ENCODE measurements at regions not wholly inside any gene's neighbourhood (a gene's known extent, or its start where the extent isn't known, plus 50 kb on each side); places are given as distances from the start of the nearest gene placed in this dataset.

- H3K9me3 Mint-ChIP-seq: no peaks in the 10 kb centered on the region
- intact Hi-C loops (cut with micrococcal nuclease): no loop called here
- ChIA-PET POLR2A (no interaction called here), CTCF (no interaction called here)
- no peaks in the 10 kb centered on the region for H3K4me1 Mint-ChIP-seq (ENCODE audit: low read depth)
- no peak overlapping the region for H3K4me3 Mint-ChIP-seq
- peaks cover 2% of the 10 kb centered on the region for H3K27me3 Mint-ChIP-seq
- DNase-seq: no peak
- H3K27ac Mint-ChIP-seq: no peak overlapping the region
- H3K36me3 Mint-ChIP-seq: no peaks in the 10 kb centered on the region
Observed at GRCh38 chr13:74461011-74461410, 326.8 kb upstream of the KLF12 start.

- H3K27me3 Mint-ChIP-seq: peaks cover 9% of the 10 kb centered on the region
- H3K4me1 Mint-ChIP-seq (ENCODE audit: low read depth): peaks cover 1% of the 10 kb centered on the region
- no peak overlapping the region for H3K27ac Mint-ChIP-seq
- H3K4me3 Mint-ChIP-seq: no peak overlapping the region
- no peaks in the 10 kb centered on the region for H3K36me3 Mint-ChIP-seq
- intact Hi-C loops (cut with micrococcal nuclease): no loop called here
- no peak for DNase-seq
- CTCF ChIA-PET: no interaction called here
- peaks cover 3% of the 10 kb centered on the region for H3K9me3 Mint-ChIP-seq
- POLR2A ChIA-PET: no interaction called here
Observed at GRCh38 chr13:74452881-74453280, 318.7 kb upstream of the KLF12 start.

- intact Hi-C loops (cut with micrococcal nuclease): no loop called here
- H3K36me3 Mint-ChIP-seq: no peaks in the 10 kb centered on the region
- CTCF ChIA-PET: no interaction called here
- H3K4me1 Mint-ChIP-seq (ENCODE audit: low read depth): peaks cover 1% of the 10 kb centered on the region
- POLR2A ChIA-PET: no interaction called here
- DNase-seq: no peak
- H3K27me3 Mint-ChIP-seq: peaks cover 9% of the 10 kb centered on the region
- H3K9me3 Mint-ChIP-seq: peaks cover 3% of the 10 kb centered on the region
- H3K4me3 Mint-ChIP-seq: no peak overlapping the region
- no peak overlapping the region for H3K27ac Mint-ChIP-seq
Observed at GRCh38 chr13:74452176-74452575, 318.0 kb upstream of the KLF12 start.

GRCh38 chr13:74450964-74451363 lies 316.8 kb upstream of the KLF12 start:
- Mint-ChIP-seq H3K4me3 (no peak overlapping the region), H3K4me1 (ENCODE audit: low read depth) (peaks cover 1% of the 10 kb centered on the region), H3K9me3 (peaks cover 3% of the 10 kb centered on the region), H3K27ac (no peak overlapping the region), H3K27me3 (peaks cover 9% of the 10 kb centered on the region), H3K36me3 (no peaks in the 10 kb centered on the region)
- POLR2A ChIA-PET: no interaction called here
- no peak for DNase-seq
- intact Hi-C loops (cut with micrococcal nuclease): no loop called here
- CTCF ChIA-PET: no interaction called here

GRCh38 chr13:74450525-74450845 lies 316.3 kb upstream of the KLF12 start:
- peaks cover 1% of the 10 kb centered on the region for H3K4me1 Mint-ChIP-seq (ENCODE audit: low read depth)
- DNase-seq: no peak
- H3K27ac Mint-ChIP-seq: no peak overlapping the region
- POLR2A ChIA-PET: no interaction called here
- H3K9me3 Mint-ChIP-seq: peaks cover 3% of the 10 kb centered on the region
- no peaks in the 10 kb centered on the region for H3K36me3 Mint-ChIP-seq
- CTCF ChIA-PET: no interaction called here
- peaks cover 7% of the 10 kb centered on the region for H3K27me3 Mint-ChIP-seq
- intact Hi-C loops (cut with micrococcal nuclease): no loop called here
- H3K4me3 Mint-ChIP-seq: no peak overlapping the region

GRCh38 chr13:74449811-74450524 lies 315.8 kb upstream of the KLF12 start:
- H3K9me3 Mint-ChIP-seq: peaks cover 3% of the 10 kb centered on the region
- H3K27me3 Mint-ChIP-seq: peaks cover 7% of the 10 kb centered on the region
- CTCF ChIA-PET: no interaction called here

GRCh38 chr13:74444864-74445479 lies 310.8 kb upstream of the KLF12 start:
- no peaks in the 10 kb centered on the region for H3K27me3 Mint-ChIP-seq
- intact Hi-C loops (cut with micrococcal nuclease): no loop called here
- H3K36me3 Mint-ChIP-seq: peaks cover 4% of the 10 kb centered on the region
- H3K4me3 Mint-ChIP-seq: no peak overlapping the region
- peaks cover 9% of the 10 kb centered on the region for H3K9me3 Mint-ChIP-seq
- no peaks in the 10 kb centered on the region for H3K4me1 Mint-ChIP-seq (ENCODE audit: low read depth)
- ChIA-PET CTCF (no interaction called here), POLR2A (no interaction called here)
- no peak overlapping the region for H3K27ac Mint-ChIP-seq
- no peak for DNase-seq

More at GRCh38 chr13:74449811-74450524, 315.8 kb upstream of the KLF12 start:
- no peak overlapping the region for H3K27ac Mint-ChIP-seq
- H3K36me3 Mint-ChIP-seq: no peaks in the 10 kb centered on the region
- no peak overlapping the region for H3K4me3 Mint-ChIP-seq
- DNase-seq: no peak
- POLR2A ChIA-PET: no interaction called here
- peaks cover 1% of the 10 kb centered on the region for H3K4me1 Mint-ChIP-seq (ENCODE audit: low read depth)
- intact Hi-C loops (cut with micrococcal nuclease): no loop called here

GRCh38 chr13:74444161-74444571 lies 310.0 kb upstream of the KLF12 start:
- intact Hi-C loops (cut with micrococcal nuclease): no loop called here
- CTCF ChIA-PET: no interaction called here
- Mint-ChIP-seq H3K4me3 (no peak overlapping the region), H3K4me1 (ENCODE audit: low read depth) (no peaks in the 10 kb centered on the region), H3K27ac (no peak overlapping the region), H3K9me3 (peaks cover 9% of the 10 kb centered on the region), H3K36me3 (peaks cover 4% of the 10 kb centered on the region), H3K27me3 (no peaks in the 10 kb centered on the region)
- no peak for DNase-seq
- POLR2A ChIA-PET: no interaction called here

GRCh38 chr13:74443631-74444030 lies 309.4 kb upstream of the KLF12 start:
- Mint-ChIP-seq H3K27me3 (no peaks in the 10 kb centered on the region), H3K27ac (no peak overlapping the region), H3K4me3 (no peak overlapping the region), H3K9me3 (peaks cover 6% of the 10 kb centered on the region), H3K4me1 (ENCODE audit: low read depth) (no peaks in the 10 kb centered on the region), H3K36me3 (peaks cover 4% of the 10 kb centered on the region)
- CTCF ChIA-PET: no interaction called here
- no peak for DNase-seq
- intact Hi-C loops (cut with micrococcal nuclease): no loop called here
- POLR2A ChIA-PET: no interaction called here

- intact Hi-C loops (cut with micrococcal nuclease): no loop called here
- Mint-ChIP-seq H3K4me3 (no peak overlapping the region), H3K27me3 (no peaks in the 10 kb centered on the region), H3K27ac (no peak overlapping the region), H3K36me3 (peaks cover 4% of the 10 kb centered on the region), H3K9me3 (peaks cover 6% of the 10 kb centered on the region), H3K4me1 (ENCODE audit: low read depth) (no peaks in the 10 kb centered on the region)
- POLR2A ChIA-PET: no interaction called here
- CTCF ChIA-PET: no interaction called here
- DNase-seq: no peak
Observed at GRCh38 chr13:74442751-74443150, 308.5 kb upstream of the KLF12 start.

- ChIA-PET CTCF (no interaction called here), POLR2A (no interaction called here)
- Mint-ChIP-seq H3K27ac (no peak overlapping the region), H3K4me1 (ENCODE audit: low read depth) (no peaks in the 10 kb centered on the region), H3K4me3 (no peak overlapping the region), H3K9me3 (peaks cover 6% of the 10 kb centered on the region), H3K36me3 (peaks cover 3% of the 10 kb centered on the region), H3K27me3 (no peaks in the 10 kb centered on the region)
- intact Hi-C loops (cut with micrococcal nuclease): no loop called here
- no peak for DNase-seq
Observed at GRCh38 chr13:74438901-74439300, 304.7 kb upstream of the KLF12 start.

GRCh38 chr13:74434782-74435181 lies 300.6 kb upstream of the KLF12 start:
- Mint-ChIP-seq H3K27ac (no peak overlapping the region), H3K4me1 (ENCODE audit: low read depth) (no peaks in the 10 kb centered on the region), H3K27me3 (no peaks in the 10 kb centered on the region), H3K36me3 (no peaks in the 10 kb centered on the region), H3K4me3 (no peak overlapping the region), H3K9me3 (no peaks in the 10 kb centered on the region)
- POLR2A ChIA-PET: no interaction called here
- no peak for DNase-seq
- CTCF ChIA-PET: no interaction called here
- intact Hi-C loops (cut with micrococcal nuclease): no loop called here

GRCh38 chr13:74424455-74424854 lies 290.3 kb upstream of the KLF12 start:
- Mint-ChIP-seq H3K27ac (no peak overlapping the region), H3K4me1 (ENCODE audit: low read depth) (peaks cover 2% of the 10 kb centered on the region), H3K36me3 (peaks cover 3% of the 10 kb centered on the region), H3K4me3 (no peak overlapping the region), H3K27me3 (no peaks in the 10 kb centered on the region), H3K9me3 (no peaks in the 10 kb centered on the region)
- POLR2A ChIA-PET: no interaction called here
- no peak for DNase-seq
- CTCF ChIA-PET: no interaction called here
- intact Hi-C loops (cut with micrococcal nuclease): no loop called here
